ENCODE measurements at regions not wholly inside any gene's neighbourhood (a gene's known extent, or its start where the extent isn't known, plus 50 kb on each side); places are given as distances from the start of the nearest gene placed in this dataset.

- Histone ChIP-seq H3K4me3 (no peak overlapping the region), H3K4me1 (peaks cover 0 to 2% (median 0%) of the 10 kb centered on the region in 9 donors), H3K9me3 (no peaks in the 10 kb centered on the region), H3K27ac (no peak overlapping the region), H3K36me3 (no peaks in the 10 kb centered on the region), H3K27me3 (peaks cover 0 to 65% (median 59%) of the 10 kb centered on the region in 7 donors)
- DNase-seq (no peak), ATAC-seq (no peak)
- WGBS, 2 donors = 64 to 72% methylated on average over 7 of the region's 7 CpGs
- intact Hi-C loops (cut with DNase I) = no loop called here
- no peak for TF ChIP-seq CTCF (IDR thresholded peaks at IDR 0.05)
Observed at GRCh38 chr20:51095633-51096521, 73.0 kb upstream of the KCNG1 start.

DNA sequence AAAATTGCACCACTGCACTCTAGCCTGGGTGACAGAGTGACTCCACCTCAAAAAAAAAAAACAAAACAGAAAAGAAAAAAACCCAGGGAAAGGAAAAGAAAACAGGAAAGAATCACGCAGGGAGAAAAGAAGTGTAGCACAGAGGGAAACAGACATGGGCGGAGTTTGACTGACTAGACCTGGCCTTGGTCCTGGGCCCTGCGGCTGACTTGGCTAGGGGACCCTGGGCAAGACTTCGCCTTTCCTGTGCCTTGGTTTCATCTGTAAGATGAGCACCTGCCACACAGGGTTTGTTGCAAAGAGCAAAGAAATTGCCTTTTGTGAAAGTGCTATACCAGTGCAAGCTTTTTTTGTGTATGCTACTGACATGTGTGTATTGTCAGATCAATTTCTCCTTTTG, 71.3 kb upstream of the KCNG1 start:
- DNase-seq = no peak
- no peak overlapping the region for H3K27ac ChIP-seq
- ATAC-seq = no peak
- peaks cover 0 to 77% (median 71%) of the 10 kb centered on the region in 7 donors for H3K27me3 ChIP-seq
- H3K4me1 ChIP-seq = peaks cover 0 to 2% (median 0%) of the 10 kb centered on the region in 9 donors
- H3K4me3 ChIP-seq = no peak overlapping the region
- intact Hi-C loops (cut with DNase I) = no loop called here
- H3K9me3 ChIP-seq = no peaks in the 10 kb centered on the region
- no peaks in the 10 kb centered on the region for H3K36me3 ChIP-seq
- 48 to 51% methylated on average over 4 of the region's 4 CpGs for WGBS, 2 donors
- no peak for TF ChIP-seq CTCF (IDR thresholded peaks at IDR 0.05)

GRCh38 chr20:51093240-51093763, 70.4 kb upstream of the KCNG1 start:
- TF ChIP-seq CTCF (IDR thresholded peaks at IDR 0.05) = no peak
- H3K4me3 ChIP-seq = no peak overlapping the region
- no peak overlapping the region for H3K27ac ChIP-seq
- no peak for ATAC-seq
- no peak for DNase-seq
- intact Hi-C loops (cut with DNase I) = no loop called here
- H3K36me3 ChIP-seq = no peaks in the 10 kb centered on the region
- H3K4me1 ChIP-seq = peaks cover 0 to 2% (median 0%) of the 10 kb centered on the region in 9 donors
- peaks cover 0 to 86% (median 79%) of the 10 kb centered on the region in 7 donors for H3K27me3 ChIP-seq
- WGBS, 2 donors = 53 to 57% methylated on average over 7 of the region's 7 CpGs
- H3K9me3 ChIP-seq = no peaks in the 10 kb centered on the region

- peaks cover 0 to 92% (median 87%) of the 10 kb centered on the region in 7 donors for H3K27me3 ChIP-seq
- 4 to 9% methylated on average over 4 of the region's 4 CpGs for WGBS, 2 donors
- H3K4me1 ChIP-seq = peaks cover 0 to 2% (median 0%) of the 10 kb centered on the region in 9 donors
- no peak for ATAC-seq
- no peak for TF ChIP-seq CTCF (IDR thresholded peaks at IDR 0.05)
- no peak for DNase-seq
- intact Hi-C loops (cut with DNase I) = no loop called here
- no peak overlapping the region for H3K4me3 ChIP-seq
- H3K27ac ChIP-seq = no peak overlapping the region
- no peaks in the 10 kb centered on the region for H3K9me3 ChIP-seq
- no peaks in the 10 kb centered on the region for H3K36me3 ChIP-seq
Observed at GRCh38 chr20:51092338-51092737, 69.4 kb upstream of the KCNG1 start.

All from heart right ventricle (tissue), 16 donors.